ENCODE measurements at regions not wholly inside any gene's neighbourhood (a gene's known extent, or its start where the extent isn't known, plus 50 kb on each side); places are given as distances from the start of the nearest gene placed in this dataset.

DNA sequence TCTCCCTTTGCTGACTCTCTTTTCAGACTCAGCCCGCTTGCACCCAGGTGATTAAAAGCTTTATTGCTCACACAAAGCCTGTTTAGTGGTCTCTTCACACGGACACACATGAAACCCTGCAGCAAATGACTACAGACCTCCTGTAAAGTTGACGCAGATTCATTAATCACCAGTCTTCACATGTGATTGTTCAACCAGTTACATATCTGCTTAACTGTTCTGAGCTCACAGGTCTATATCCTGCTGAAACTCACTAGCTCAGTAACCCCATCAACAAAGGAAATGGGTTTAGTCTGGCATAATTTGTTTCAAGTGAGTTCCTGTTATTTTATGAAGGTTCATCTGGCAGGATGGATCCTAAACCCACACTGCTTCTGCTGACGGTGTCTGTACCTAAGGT is 68.4 kb upstream of the GJA8 start:
- TF ChIP-seq, protein P1, sequence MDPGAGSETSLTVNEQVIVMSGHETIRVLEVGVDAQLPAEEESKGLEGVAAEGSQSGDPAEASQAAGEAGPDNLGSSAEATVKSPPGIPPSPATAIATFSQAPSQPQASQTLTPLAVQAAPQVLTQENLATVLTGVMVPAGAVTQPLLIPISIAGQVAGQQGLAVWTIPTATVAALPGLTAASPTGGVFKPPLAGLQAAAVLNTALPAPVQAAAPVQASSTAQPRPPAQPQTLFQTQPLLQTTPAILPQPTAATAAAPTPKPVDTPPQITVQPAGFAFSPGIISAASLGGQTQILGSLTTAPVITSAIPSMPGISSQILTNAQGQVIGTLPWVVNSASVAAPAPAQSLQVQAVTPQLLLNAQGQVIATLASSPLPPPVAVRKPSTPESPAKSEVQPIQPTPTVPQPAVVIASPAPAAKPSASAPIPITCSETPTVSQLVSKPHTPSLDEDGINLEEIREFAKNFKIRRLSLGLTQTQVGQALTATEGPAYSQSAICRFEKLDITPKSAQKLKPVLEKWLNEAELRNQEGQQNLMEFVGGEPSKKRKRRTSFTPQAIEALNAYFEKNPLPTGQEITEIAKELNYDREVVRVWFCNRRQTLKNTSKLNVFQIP (CRISPR knock-in tag; IDR thresholded peaks at IDR 0.05; ENCODE audit: borderline replicate concordance, low read depth), result no peak
- TF ChIP-seq GLIS3 (CRISPR knock-in tag; IDR thresholded peaks at IDR 0.05), result no peak
- TF ChIP-seq ZC3H10 (CRISPR knock-in tag; IDR thresholded peaks at IDR 0.05), result no peak
- no peak for TF ChIP-seq ESRRG (CRISPR knock-in tag; IDR thresholded peaks at IDR 0.05)
- no peak for TF ChIP-seq ZFP30 (CRISPR knock-in tag; IDR thresholded peaks at IDR 0.05)
- ATAC-seq, result no peak

DNA sequence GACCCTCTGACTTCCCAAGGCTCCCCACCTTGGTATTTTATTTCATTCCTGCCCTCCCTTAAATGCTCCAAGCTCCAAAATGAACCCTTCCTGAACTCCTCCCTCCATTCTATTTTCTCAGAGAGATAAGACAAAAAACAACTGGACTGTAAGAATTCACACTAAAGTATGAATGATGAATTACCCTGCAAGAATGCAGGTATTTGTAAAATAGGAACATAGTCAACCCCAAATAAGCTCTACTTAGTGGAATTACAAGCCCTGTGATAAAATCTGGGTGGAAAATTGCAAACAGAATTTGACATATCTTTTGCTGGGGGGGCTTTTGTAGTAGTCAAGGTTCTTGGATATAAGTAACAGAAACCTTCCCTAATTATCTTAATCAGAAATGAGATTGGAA is 67.8 kb upstream of the GJA8 start:
- no peak for ATAC-seq

DNA sequence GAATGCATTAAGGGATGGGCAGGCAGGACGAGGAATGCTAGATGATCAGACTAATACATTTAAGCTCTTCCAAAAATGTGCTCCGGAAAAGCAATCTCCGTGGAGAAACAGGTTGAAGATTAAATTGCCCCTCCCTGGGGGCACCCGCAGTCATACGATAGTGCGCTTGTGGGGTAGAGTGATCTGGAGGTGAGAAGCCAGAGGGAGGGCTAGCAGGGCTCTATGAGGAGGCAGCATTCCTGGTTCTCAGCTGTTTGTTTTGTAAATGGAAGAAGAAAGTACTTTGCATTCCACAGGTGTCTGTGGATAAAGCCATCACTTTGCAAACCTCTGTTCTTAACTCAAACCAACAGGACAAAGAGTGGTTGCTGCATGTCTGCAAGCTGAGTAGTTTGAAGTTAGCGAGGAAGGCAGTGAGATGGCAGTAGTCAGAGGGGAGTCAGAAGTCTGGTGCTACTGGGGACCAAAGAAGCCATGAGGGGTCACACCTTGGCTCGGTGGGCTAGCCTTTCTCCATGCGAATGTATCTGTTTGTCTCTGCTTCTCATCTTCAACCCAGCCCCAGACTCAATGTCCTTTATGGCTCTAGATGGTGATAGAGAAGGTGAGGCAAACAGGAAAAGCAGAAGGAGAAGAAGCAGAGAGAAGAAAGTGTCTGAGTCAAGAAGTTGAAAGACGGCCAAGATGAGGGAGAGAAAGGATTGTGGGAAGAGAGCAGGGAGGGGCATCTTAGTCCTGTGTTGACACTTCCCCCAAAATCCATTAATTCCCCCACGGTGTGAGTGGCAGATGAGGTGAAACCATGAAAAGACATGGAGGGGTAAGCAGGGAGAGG is 65.2 kb upstream of the GJA8 start:
- no peak for ATAC-seq
- TF ChIP-seq TOX (CRISPR knock-in tag; IDR thresholded peaks at IDR 0.05; ENCODE audit: borderline replicate concordance) (no peak), ARNTL (CRISPR knock-in tag; IDR thresholded peaks at IDR 0.05; ENCODE audit: borderline replicate concordance, low read depth) (no peak), TCF4 (CRISPR knock-in tag; IDR thresholded peaks at IDR 0.05; ENCODE audit: borderline replicate concordance) (no peak), ESRRG (CRISPR knock-in tag; IDR thresholded peaks at IDR 0.05) (no peak), ZFP3 (CRISPR knock-in tag; IDR thresholded peaks at IDR 0.05) (no peak), GLIS3 (CRISPR knock-in tag; IDR thresholded peaks at IDR 0.05) (no peak), OSR1 (CRISPR knock-in tag; IDR thresholded peaks at IDR 0.05) (no peak), CSDC2 (CRISPR knock-in tag; IDR thresholded peaks at IDR 0.05) (no peak), SNAI2 (CRISPR knock-in tag; IDR thresholded peaks at IDR 0.05) (no peak)
- TF ChIP-seq, protein P2, sequence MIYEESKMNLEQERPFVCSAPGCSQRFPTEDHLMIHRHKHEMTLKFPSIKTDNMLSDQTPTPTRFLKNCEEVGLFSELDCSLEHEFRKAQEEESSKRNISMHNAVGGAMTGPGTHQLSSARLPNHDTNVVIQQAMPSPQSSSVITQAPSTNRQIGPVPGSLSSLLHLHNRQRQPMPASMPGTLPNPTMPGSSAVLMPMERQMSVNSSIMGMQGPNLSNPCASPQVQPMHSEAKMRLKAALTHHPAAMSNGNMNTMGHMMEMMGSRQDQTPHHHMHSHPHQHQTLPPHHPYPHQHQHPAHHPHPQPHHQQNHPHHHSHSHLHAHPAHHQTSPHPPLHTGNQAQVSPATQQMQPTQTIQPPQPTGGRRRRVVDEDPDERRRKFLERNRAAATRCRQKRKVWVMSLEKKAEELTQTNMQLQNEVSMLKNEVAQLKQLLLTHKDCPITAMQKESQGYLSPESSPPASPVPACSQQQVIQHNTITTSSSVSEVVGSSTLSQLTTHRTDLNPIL (CRISPR knock-in tag; IDR thresholded peaks at IDR 0.05; ENCODE audit: low read depth), result no peak
- TF ChIP-seq, protein P3, sequence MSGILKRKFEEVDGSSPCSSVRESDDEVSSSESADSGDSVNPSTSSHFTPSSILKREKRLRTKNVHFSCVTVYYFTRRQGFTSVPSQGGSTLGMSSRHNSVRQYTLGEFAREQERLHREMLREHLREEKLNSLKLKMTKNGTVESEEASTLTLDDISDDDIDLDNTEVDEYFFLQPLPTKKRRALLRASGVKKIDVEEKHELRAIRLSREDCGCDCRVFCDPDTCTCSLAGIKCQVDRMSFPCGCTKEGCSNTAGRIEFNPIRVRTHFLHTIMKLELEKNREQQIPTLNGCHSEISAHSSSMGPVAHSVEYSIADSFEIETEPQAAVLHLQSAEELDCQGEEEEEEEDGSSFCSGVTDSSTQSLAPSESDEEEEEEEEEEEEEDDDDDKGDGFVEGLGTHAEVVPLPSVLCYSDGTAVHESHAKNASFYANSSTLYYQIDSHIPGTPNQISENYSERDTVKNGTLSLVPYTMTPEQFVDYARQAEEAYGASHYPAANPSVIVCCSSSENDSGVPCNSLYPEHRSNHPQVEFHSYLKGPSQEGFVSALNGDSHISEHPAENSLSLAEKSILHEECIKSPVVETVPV (CRISPR knock-in tag; IDR thresholded peaks at IDR 0.05), result no peak
- TF ChIP-seq, protein P1 (CRISPR knock-in tag; IDR thresholded peaks at IDR 0.05; ENCODE audit: borderline replicate concordance, low read depth), result no peak

More for the DNA sequence above, 67.8 kb upstream of the GJA8 start:
- TF ChIP-seq, protein P4, sequence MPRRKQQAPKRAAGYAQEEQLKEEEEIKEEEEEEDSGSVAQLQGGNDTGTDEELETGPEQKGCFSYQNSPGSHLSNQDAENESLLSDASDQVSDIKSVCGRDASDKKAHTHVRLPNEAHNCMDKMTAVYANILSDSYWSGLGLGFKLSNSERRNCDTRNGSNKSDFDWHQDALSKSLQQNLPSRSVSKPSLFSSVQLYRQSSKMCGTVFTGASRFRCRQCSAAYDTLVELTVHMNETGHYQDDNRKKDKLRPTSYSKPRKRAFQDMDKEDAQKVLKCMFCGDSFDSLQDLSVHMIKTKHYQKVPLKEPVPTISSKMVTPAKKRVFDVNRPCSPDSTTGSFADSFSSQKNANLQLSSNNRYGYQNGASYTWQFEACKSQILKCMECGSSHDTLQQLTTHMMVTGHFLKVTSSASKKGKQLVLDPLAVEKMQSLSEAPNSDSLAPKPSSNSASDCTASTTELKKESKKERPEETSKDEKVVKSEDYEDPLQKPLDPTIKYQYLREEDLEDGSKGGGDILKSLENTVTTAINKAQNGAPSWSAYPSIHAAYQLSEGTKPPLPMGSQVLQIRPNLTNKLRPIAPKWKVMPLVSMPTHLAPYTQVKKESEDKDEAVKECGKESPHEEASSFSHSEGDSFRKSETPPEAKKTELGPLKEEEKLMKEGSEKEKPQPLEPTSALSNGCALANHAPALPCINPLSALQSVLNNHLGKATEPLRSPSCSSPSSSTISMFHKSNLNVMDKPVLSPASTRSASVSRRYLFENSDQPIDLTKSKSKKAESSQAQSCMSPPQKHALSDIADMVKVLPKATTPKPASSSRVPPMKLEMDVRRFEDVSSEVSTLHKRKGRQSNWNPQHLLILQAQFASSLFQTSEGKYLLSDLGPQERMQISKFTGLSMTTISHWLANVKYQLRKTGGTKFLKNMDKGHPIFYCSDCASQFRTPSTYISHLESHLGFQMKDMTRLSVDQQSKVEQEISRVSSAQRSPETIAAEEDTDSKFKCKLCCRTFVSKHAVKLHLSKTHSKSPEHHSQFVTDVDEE (CRISPR knock-in tag; IDR thresholded peaks at IDR 0.05), result no peak
- TF ChIP-seq ZFP3 (CRISPR knock-in tag; IDR thresholded peaks at IDR 0.05), result no peak
- TF ChIP-seq PPARA (CRISPR knock-in tag; IDR thresholded peaks at IDR 0.05; ENCODE audit: borderline replicate concordance), result no peak
- TF ChIP-seq ZNF565 (CRISPR knock-in tag; conservative IDR thresholded peaks at IDR 0.05; ENCODE audit: low read depth), result no peak
- TF ChIP-seq ESRRG (CRISPR knock-in tag; IDR thresholded peaks at IDR 0.05), result no peak
- TF ChIP-seq ZFP30 (CRISPR knock-in tag; IDR thresholded peaks at IDR 0.05), result no peak
- no peak for TF ChIP-seq ARNTL (CRISPR knock-in tag; IDR thresholded peaks at IDR 0.05; ENCODE audit: borderline replicate concordance, low read depth)
- TF ChIP-seq, protein P3 (CRISPR knock-in tag; IDR thresholded peaks at IDR 0.05), result no peak
- TF ChIP-seq ZNF8 (CRISPR knock-in tag; IDR thresholded peaks at IDR 0.05), result no peak
- no peak for TF ChIP-seq GLIS3 (CRISPR knock-in tag; IDR thresholded peaks at IDR 0.05)
- TF ChIP-seq, protein P5, sequence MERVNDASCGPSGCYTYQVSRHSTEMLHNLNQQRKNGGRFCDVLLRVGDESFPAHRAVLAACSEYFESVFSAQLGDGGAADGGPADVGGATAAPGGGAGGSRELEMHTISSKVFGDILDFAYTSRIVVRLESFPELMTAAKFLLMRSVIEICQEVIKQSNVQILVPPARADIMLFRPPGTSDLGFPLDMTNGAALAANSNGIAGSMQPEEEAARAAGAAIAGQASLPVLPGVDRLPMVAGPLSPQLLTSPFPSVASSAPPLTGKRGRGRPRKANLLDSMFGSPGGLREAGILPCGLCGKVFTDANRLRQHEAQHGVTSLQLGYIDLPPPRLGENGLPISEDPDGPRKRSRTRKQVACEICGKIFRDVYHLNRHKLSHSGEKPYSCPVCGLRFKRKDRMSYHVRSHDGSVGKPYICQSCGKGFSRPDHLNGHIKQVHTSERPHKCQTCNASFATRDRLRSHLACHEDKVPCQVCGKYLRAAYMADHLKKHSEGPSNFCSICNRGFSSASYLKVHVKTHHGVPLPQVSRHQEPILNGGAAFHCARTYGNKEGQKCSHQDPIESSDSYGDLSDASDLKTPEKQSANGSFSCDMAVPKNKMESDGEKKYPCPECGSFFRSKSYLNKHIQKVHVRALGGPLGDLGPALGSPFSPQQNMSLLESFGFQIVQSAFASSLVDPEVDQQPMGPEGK (CRISPR knock-in tag; IDR thresholded peaks at IDR 0.05; ENCODE audit: borderline replicate concordance), result no peak
- TF ChIP-seq BACH2 (CRISPR knock-in tag; IDR thresholded peaks at IDR 0.05; ENCODE audit: borderline replicate concordance), result no peak
- TF ChIP-seq ZC3H10 (CRISPR knock-in tag; IDR thresholded peaks at IDR 0.05), result no peak
- no peak for TF ChIP-seq OSR1 (CRISPR knock-in tag; IDR thresholded peaks at IDR 0.05)
- no peak for TF ChIP-seq TCF4 (CRISPR knock-in tag; IDR thresholded peaks at IDR 0.05; ENCODE audit: borderline replicate concordance)
- no peak for TF ChIP-seq ISL1 (CRISPR knock-in tag; IDR thresholded peaks at IDR 0.05)
